Endothelial cell of umbilical vein (primary cell): ENCODE measurements at regions not wholly inside any gene's neighbourhood (a gene's known extent, or its start where the extent isn't known, plus 50 kb on each side); places are given as distances from the start of the nearest gene placed in this dataset.

Experiments
- BruUV-seq: library from RNA; stranded (reverse); fragments of 400-500 nt; replicated peaks from 2 replicates; lab custom pipeline; 2021; lab: Mats Ljungman, UMichigan
- CTCF ChIA-PET: fragments of 300-600, 350-600 bp; sonication (Branson Sonifier 250); formaldehyde crosslinking; loops from one replicate; lab custom pipeline; 2021; ENCODE audit warnings: antibody characterized with exemption, inconsistent platforms; lab: Charles Lee
- POLR2A ChIA-PET: fragments of 300-600, 350-600 bp; sonication (Branson Sonifier 250); formaldehyde crosslinking; loops from one replicate; lab custom pipeline; 2021; ENCODE audit warnings: antibody characterized with exemption, inconsistent platforms; lab: Charles Lee
- DNase-seq: peaks from one replicate; pipeline ENCODE4 v3.0.0-alpha.2; 2011; ENCODE audit warnings: low read depth, low spot score
- FAIRE-seq: peaks from 2 replicates; lab custom pipeline; 2011; peaks lifted over from hg19 to GRCh38; lab: Jason Lieb, UNC
- H2AFZ ChIP-seq: 2 replicates; pipeline ENCODE4 v1.6.0; 2012; ENCODE audit warnings: low read depth, low read length, control low read depth, inconsistent platforms
- H3K27ac ChIP-seq: 2 replicates; pipeline ENCODE4 v1.5.1; 2011; ENCODE audit warnings: low read depth, mild to moderate bottlenecking, control low read depth, low read length, moderate library complexity; ENCODE audit not compliant: insufficient read depth
- H3K27me3 ChIP-seq, 2 experiments: 2 replicates each; pipeline versions ENCODE4 v1.6.0 to v1.6.1; 2011; ENCODE audit warnings: low read length in 2 of 2, mixed read lengths in 1 of 2; ENCODE audit not compliant: control insufficient read depth in 2 of 2, insufficient read depth in 2 of 2
- H3K36me3 ChIP-seq, 2 experiments: 2 replicates in 1 of 2; 3 replicates in 1 of 2; pipeline ENCODE4 v1.5.1; 2011; ENCODE audit warnings: low read length in 2 of 2, mild to moderate bottlenecking in 1 of 2, moderate library complexity in 1 of 2; ENCODE audit not compliant: control insufficient read depth in 2 of 2, insufficient read depth in 2 of 2; ENCODE audit errors: extremely low read depth in 1 of 2
- H3K4me1 ChIP-seq: 3 replicates; pipeline ENCODE4 v1.5.1; 2011; ENCODE audit warnings: mild to moderate bottlenecking, low read length; ENCODE audit not compliant: control insufficient read depth, insufficient read depth; ENCODE audit errors: extremely low read depth
- H3K4me2 ChIP-seq: 2 replicates; pipeline ENCODE4 v1.6.1; 2011; ENCODE audit warnings: low read length, control low read depth, mixed read lengths; ENCODE audit not compliant: insufficient read depth
- H3K4me3 ChIP-seq, 3 experiments: fragments of 200-600 bp in 1 of 3; sonication (generic), shearing (Covaris generic) in 1 of 3; replicated peaks in 1 of 3; 2 replicates each; pipeline ENCODE4 v1.5.1; 2011 to 2016; ENCODE audit warnings: control low read depth in 3 of 3, low read length in 3 of 3, mild to moderate bottlenecking in 2 of 3, inconsistent platforms in 1 of 3, low read depth in 1 of 3, moderate library complexity in 1 of 3; ENCODE audit not compliant: insufficient read depth in 1 of 3
- H3K79me2 ChIP-seq: 2 replicates; pipeline ENCODE4 v1.6.0; 2012; ENCODE audit warnings: low read length, inconsistent platforms; ENCODE audit not compliant: control insufficient read depth, insufficient read depth
- H3K9ac ChIP-seq: replicated peaks from 2 replicates; pipeline ENCODE3; 2011; ENCODE audit warnings: low read length, control low read depth; ENCODE audit not compliant: insufficient read depth; ENCODE audit errors: extremely low read depth
- H3K9me1 ChIP-seq: replicated peaks from 3 replicates; pipeline ENCODE4 v1.6.0; 2011; ENCODE audit warnings: mild to moderate bottlenecking, low read length; ENCODE audit not compliant: control insufficient read depth, insufficient read depth; ENCODE audit errors: extremely low read depth
- H3K9me3 ChIP-seq: replicated peaks from 2 replicates; pipeline ENCODE4 v1.5.1; 2012; ENCODE audit warnings: low read length, inconsistent platforms; ENCODE audit not compliant: control insufficient read depth, insufficient read depth
- H4K20me1 ChIP-seq: replicated peaks from 2 replicates; pipeline ENCODE3; 2011; ENCODE audit warnings: mild to moderate bottlenecking, low read length; ENCODE audit not compliant: control insufficient read depth, insufficient read depth; ENCODE audit errors: extremely low read depth
- FOS ChIP-seq: IDR thresholded peaks from 2 replicates; pipeline ENCODE4 v1.6.1; 2011; ENCODE audit warnings: mild to moderate bottlenecking, low read length, moderate library complexity, borderline replicate concordance; ENCODE audit not compliant: insufficient read depth
- GATA2 ChIP-seq: IDR thresholded peaks from 2 replicates; pipeline ENCODE4 v1.7.0; 2011; ENCODE audit warnings: low read depth, mild to moderate bottlenecking, moderate library complexity, mixed read lengths, low read length; ENCODE audit not compliant: insufficient read length, insufficient read depth
- JUN ChIP-seq: IDR thresholded peaks from 2 replicates; pipeline ENCODE4 v1.6.1; 2011; ENCODE audit warnings: borderline replicate concordance, low read depth; ENCODE audit not compliant: insufficient read length, insufficient read depth
- POLR2A ChIP-seq: IDR thresholded peaks from 2 replicates; pipeline ENCODE4 v1.6.1; 2012; ENCODE audit warnings: low read depth, mild to moderate bottlenecking, control low read depth, low read length
- dilution Hi-C: fragments of 300-500 bp; cut with MboI; formaldehyde crosslinking; loops from one replicate; pipeline ENCODE4 v1.15.0; 2019; ENCODE audit warnings: low sequenced_read_pairs; ENCODE audit not compliant: extremely low pct_ligation_motif_present
- intact Hi-C: fragments of 100-400 bp; cut with micrococcal nuclease; formaldehyde crosslinking; loops from one replicate; pipeline ENCODE4 v1.10.0; 2022
- TF ChIP-seq, protein P1 (sequence below): IDR thresholded peaks from 2 replicates; pipeline ENCODE4 v1.6.1; 2011; ENCODE audit not compliant: insufficient read depth, insufficient read length
- TF ChIP-seq, protein P2 (sequence below), 2 donors: IDR thresholded peaks; 1 replicate in 1 of 2; 2 replicates in 1 of 2; pipeline ENCODE4 v1.5.1; 2011; ENCODE audit warnings: low read length in 2 of 2, mild to moderate bottlenecking in 2 of 2, moderate library complexity in 2 of 2, control low read depth in 1 of 2, inconsistent platforms in 1 of 2, low read depth in 1 of 2; ENCODE audit not compliant: insufficient read depth in 1 of 2; ENCODE audit errors: extremely low read depth in 1 of 2

DNA sequence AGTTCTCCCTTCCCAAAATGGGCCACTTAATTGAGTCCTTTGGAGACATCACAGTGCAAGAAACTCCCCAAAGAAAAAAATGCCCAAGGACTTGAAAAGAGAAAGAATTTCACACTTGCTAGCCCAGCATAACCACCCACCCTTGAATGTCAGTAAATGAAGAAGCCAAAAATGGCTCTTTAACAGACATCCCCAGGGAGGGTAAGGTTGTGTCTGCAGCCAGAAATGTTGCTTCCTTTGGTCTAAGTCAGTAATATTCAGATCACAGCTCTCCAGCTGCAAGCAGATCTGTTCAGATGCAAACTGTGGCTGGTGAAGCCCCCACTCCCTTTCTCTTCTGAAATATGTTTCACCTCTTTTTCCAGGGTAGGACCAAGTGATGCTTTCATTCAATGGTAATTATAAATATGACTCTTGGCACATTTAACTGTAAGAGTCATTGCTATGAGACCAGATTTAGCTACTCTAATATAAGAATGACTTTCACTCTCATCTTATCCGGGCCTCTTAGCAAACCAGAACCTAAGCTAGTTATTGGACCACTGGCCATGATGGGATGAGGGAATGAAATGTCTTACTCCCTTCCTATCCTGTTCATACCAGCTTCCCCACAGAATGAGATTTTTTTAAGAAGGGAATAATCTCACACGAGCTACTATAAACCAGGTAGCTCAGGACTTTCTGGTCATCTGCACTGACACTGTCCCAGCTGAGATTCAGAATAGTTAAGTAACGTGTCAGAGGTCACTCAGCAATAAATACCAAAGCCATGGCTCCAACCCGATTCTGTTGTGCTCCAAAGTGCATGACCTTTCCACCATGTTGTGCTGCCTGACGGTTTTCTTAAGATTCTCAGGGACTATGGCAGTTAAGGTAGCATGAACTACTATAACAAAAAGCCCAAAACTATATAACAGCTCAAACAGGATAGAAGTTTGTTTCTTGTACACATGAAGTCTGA, 234.1 kb downstream of the FOXO1 start:
- no peak overlapping the region for H3K4me2 ChIP-seq
- H3K9me1 ChIP-seq = no peaks in the 10 kb centered on the region
- H3K4me1 ChIP-seq = no peaks in the 10 kb centered on the region
- FAIRE-seq (peak; percentile 28), DNase-seq (no peak)
- no peaks in the 10 kb centered on the region for H3K79me2 ChIP-seq
- BruUV-seq = no TSS peak
- H3K9ac ChIP-seq = no peak overlapping the region
- no peak overlapping the region for H2AFZ ChIP-seq
- H3K36me3 ChIP-seq = no peaks in the 10 kb centered on the region
- POLR2A ChIA-PET = no interaction called here
- CTCF ChIA-PET = interaction anchor here (1.2 to 1.4 kb wide), 2 partner anchors 10 to 490 kb away, joined by 3 to 4 read pairs; no protein-coding TSS in a partner anchor
- intact Hi-C loops = no loop called here
- H3K4me3 ChIP-seq = no peak overlapping the region
- no peaks in the 10 kb centered on the region for H4K20me1 ChIP-seq
- no peaks in the 10 kb centered on the region for H3K9me3 ChIP-seq
- no peaks in the 10 kb centered on the region for H3K27me3 ChIP-seq
- H3K27ac ChIP-seq = no peak overlapping the region
- dilution Hi-C loops = no loop called here
- TF ChIP-seq, protein P1, sequence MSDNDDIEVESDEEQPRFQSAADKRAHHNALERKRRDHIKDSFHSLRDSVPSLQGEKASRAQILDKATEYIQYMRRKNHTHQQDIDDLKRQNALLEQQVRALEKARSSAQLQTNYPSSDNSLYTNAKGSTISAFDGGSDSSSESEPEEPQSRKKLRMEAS = no peak
- no peak for TF ChIP-seq FOS
- TF ChIP-seq, protein P2, sequence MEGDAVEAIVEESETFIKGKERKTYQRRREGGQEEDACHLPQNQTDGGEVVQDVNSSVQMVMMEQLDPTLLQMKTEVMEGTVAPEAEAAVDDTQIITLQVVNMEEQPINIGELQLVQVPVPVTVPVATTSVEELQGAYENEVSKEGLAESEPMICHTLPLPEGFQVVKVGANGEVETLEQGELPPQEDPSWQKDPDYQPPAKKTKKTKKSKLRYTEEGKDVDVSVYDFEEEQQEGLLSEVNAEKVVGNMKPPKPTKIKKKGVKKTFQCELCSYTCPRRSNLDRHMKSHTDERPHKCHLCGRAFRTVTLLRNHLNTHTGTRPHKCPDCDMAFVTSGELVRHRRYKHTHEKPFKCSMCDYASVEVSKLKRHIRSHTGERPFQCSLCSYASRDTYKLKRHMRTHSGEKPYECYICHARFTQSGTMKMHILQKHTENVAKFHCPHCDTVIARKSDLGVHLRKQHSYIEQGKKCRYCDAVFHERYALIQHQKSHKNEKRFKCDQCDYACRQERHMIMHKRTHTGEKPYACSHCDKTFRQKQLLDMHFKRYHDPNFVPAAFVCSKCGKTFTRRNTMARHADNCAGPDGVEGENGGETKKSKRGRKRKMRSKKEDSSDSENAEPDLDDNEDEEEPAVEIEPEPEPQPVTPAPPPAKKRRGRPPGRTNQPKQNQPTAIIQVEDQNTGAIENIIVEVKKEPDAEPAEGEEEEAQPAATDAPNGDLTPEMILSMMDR (IDR thresholded peaks at IDR 0.05; ENCODE audit: extremely low read depth in 1 of 2, insufficient read depth in 1 of 2, low read depth in 1 of 2, low read length in 2 of 2) = no peak
- no peak for TF ChIP-seq JUN
- no peak for TF ChIP-seq GATA2
- TF ChIP-seq POLR2A = no peak
